HepG2 (cell line): ENCODE measurements at regions not wholly inside any gene's neighbourhood (a gene's known extent, or its start where the extent isn't known, plus 50 kb on each side); places are given as distances from the start of the nearest gene placed in this dataset.

ENCODE experiments used
- CCDC6 ChIP-seq: sonication (generic); formaldehyde crosslinking; IDR thresholded peaks from 2 replicates; pipeline ENCODE4 v1.8.1; 2022; ENCODE audit warnings: mild to moderate bottlenecking, missing genetic modification reagents, moderate library complexity
- EED ChIP-seq: sonication (generic); formaldehyde crosslinking; IDR thresholded peaks from 2 replicates; pipeline ENCODE4 v1.5.0; 2020; ENCODE audit warnings: mild to moderate bottlenecking, missing genetic modification reagents
- ERF ChIP-seq: IDR thresholded peaks from 2 replicates; pipeline ENCODE4 v1.6.1; 2018; ENCODE audit warnings: missing biosample characterization, missing genetic modification reagents
- FOXA3 ChIP-seq: IDR thresholded peaks from 2 replicates; pipeline ENCODE4 v1.6.1; 2016; ENCODE audit warnings: missing genetic modification reagents, missing compliant biosample characterization
- PCBP1 ChIP-seq: fragments of 200-400 bp; formaldehyde crosslinking; IDR thresholded peaks from 2 replicates; pipeline ENCODE4 v1.6.1; 2017; ENCODE audit warnings: mild to moderate bottlenecking, low read depth, low read length, borderline replicate concordance
- YY1 ChIP-seq: IDR thresholded peaks from 2 replicates; pipeline ENCODE4 v1.6.1; 2011; ENCODE audit warnings: low read length, low read depth, moderate library complexity, mild to moderate bottlenecking; ENCODE audit not compliant: insufficient read depth, insufficient replicate concordance
- ZBTB20 ChIP-seq: sonication (generic); formaldehyde crosslinking; IDR thresholded peaks from 2 replicates; pipeline ENCODE4 v1.8.1; 2023; ENCODE audit warnings: missing genetic modification reagents, low read depth, mild to moderate bottlenecking, borderline replicate concordance
- ZBTB42 ChIP-seq: sonication (generic); formaldehyde crosslinking; IDR thresholded peaks from 2 replicates; pipeline ENCODE4 v1.5.0; 2020; ENCODE audit warnings: mild to moderate bottlenecking, missing genetic modification reagents
- ZNF205 ChIP-seq: IDR thresholded peaks from 2 replicates; pipeline ENCODE4 v1.6.1; 2018; ENCODE audit warnings: missing biosample characterization, missing genetic modification reagents
- ZNF451 ChIP-seq: sonication (generic); formaldehyde crosslinking; IDR thresholded peaks from 2 replicates; pipeline ENCODE4 v1.5.0; 2020; ENCODE audit warnings: mild to moderate bottlenecking, missing genetic modification reagents
- ZSCAN25 ChIP-seq: sonication (generic); formaldehyde crosslinking; IDR thresholded peaks from 2 replicates; pipeline ENCODE4 v1.8.0; 2022; ENCODE audit warnings: mild to moderate bottlenecking, missing genetic modification reagents
- TF ChIP-seq, protein P1 (sequence below): sonication (generic); formaldehyde crosslinking; IDR thresholded peaks from 2 replicates; pipeline ENCODE4 v1.4.0; 2020; ENCODE audit warnings: missing genetic modification reagents, low read depth, mild to moderate bottlenecking, borderline replicate concordance
- TF ChIP-seq, protein P2 (sequence below): IDR thresholded peaks from 2 replicates; pipeline ENCODE4 v1.4.0; 2020; ENCODE audit warnings: mild to moderate bottlenecking, missing genetic modification reagents
- TF ChIP-seq, protein P3 (sequence below): sonication (generic); formaldehyde crosslinking; IDR thresholded peaks from 2 replicates; pipeline ENCODE4 v1.5.1; 2020; ENCODE audit warnings: mild to moderate bottlenecking, moderate library complexity, missing genetic modification reagents
- TF ChIP-seq, protein P4 (sequence below): IDR thresholded peaks from 2 replicates; pipeline ENCODE4 v1.6.1; 2016; ENCODE audit warnings: mild to moderate bottlenecking
- TF ChIP-seq, protein P5 (sequence below): sonication (generic); formaldehyde crosslinking; IDR thresholded peaks from 2 replicates; pipeline ENCODE4 v1.9.0; 2022; ENCODE audit warnings: missing genetic modification reagents, mild to moderate bottlenecking, borderline replicate concordance

GRCh38 chr10:86585037-86585929 is 63.7 kb upstream of the WAPL start (continued):
- TF ChIP-seq ZBTB42 (CRISPR knock-in tag) (no peak), EED (CRISPR knock-in tag) (0 out of 2 replicates have a peak, but pooled peaks have one; percentile 21), ZBTB20 (peak; percentile 43; the same call in 1 of the 2 replicates), PCBP1 (no peak), YY1 (no peak), CCDC6 (CRISPR knock-in tag) (0 out of 2 replicates have a peak, but pooled peaks have one; percentile 26), ZSCAN25 (CRISPR knock-in tag) (peak; percentile 33; the same call in 1 of the 2 replicates), FOXA3 (CRISPR knock-in tag) (0 out of 2 replicates have a peak, but pooled peaks have one; percentile 30), ZNF451 (0 out of 2 replicates have a peak, but pooled peaks have one; percentile 38), ERF (CRISPR knock-in tag) (peak; percentile 57), ZNF205 (CRISPR knock-in tag) (0 out of 2 replicates have a peak, but pooled peaks have one; percentile 44)
- TF ChIP-seq, protein P1, sequence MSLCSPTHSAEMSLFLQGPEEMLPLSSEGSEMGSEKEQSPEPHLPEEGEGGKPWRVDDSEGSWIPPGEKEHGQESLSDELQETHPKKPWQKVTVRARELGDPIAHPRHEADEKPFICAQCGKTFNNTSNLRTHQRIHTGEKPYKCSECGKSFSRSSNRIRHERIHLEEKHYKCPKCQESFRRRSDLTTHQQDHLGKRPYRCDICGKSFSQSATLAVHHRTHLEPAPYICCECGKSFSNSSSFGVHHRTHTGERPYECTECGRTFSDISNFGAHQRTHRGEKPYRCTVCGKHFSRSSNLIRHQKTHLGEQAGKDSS = no peak; the same call in 1 of the 2 replicates
- TF ChIP-seq, protein P2, sequence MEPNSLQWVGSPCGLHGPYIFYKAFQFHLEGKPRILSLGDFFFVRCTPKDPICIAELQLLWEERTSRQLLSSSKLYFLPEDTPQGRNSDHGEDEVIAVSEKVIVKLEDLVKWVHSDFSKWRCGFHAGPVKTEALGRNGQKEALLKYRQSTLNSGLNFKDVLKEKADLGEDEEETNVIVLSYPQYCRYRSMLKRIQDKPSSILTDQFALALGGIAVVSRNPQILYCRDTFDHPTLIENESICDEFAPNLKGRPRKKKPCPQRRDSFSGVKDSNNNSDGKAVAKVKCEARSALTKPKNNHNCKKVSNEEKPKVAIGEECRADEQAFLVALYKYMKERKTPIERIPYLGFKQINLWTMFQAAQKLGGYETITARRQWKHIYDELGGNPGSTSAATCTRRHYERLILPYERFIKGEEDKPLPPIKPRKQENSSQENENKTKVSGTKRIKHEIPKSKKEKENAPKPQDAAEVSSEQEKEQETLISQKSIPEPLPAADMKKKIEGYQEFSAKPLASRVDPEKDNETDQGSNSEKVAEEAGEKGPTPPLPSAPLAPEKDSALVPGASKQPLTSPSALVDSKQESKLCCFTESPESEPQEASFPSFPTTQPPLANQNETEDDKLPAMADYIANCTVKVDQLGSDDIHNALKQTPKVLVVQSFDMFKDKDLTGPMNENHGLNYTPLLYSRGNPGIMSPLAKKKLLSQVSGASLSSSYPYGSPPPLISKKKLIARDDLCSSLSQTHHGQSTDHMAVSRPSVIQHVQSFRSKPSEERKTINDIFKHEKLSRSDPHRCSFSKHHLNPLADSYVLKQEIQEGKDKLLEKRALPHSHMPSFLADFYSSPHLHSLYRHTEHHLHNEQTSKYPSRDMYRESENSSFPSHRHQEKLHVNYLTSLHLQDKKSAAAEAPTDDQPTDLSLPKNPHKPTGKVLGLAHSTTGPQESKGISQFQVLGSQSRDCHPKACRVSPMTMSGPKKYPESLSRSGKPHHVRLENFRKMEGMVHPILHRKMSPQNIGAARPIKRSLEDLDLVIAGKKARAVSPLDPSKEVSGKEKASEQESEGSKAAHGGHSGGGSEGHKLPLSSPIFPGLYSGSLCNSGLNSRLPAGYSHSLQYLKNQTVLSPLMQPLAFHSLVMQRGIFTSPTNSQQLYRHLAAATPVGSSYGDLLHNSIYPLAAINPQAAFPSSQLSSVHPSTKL (CRISPR knock-in tag) = peak; percentile 33
- TF ChIP-seq, protein P3, sequence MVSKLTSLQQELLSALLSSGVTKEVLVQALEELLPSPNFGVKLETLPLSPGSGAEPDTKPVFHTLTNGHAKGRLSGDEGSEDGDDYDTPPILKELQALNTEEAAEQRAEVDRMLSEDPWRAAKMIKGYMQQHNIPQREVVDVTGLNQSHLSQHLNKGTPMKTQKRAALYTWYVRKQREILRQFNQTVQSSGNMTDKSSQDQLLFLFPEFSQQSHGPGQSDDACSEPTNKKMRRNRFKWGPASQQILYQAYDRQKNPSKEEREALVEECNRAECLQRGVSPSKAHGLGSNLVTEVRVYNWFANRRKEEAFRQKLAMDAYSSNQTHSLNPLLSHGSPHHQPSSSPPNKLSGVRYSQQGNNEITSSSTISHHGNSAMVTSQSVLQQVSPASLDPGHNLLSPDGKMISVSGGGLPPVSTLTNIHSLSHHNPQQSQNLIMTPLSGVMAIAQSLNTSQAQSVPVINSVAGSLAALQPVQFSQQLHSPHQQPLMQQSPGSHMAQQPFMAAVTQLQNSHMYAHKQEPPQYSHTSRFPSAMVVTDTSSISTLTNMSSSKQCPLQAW (CRISPR knock-in tag) = peak; percentile 38; the same call in 1 of the 2 replicates
- TF ChIP-seq, protein P4, sequence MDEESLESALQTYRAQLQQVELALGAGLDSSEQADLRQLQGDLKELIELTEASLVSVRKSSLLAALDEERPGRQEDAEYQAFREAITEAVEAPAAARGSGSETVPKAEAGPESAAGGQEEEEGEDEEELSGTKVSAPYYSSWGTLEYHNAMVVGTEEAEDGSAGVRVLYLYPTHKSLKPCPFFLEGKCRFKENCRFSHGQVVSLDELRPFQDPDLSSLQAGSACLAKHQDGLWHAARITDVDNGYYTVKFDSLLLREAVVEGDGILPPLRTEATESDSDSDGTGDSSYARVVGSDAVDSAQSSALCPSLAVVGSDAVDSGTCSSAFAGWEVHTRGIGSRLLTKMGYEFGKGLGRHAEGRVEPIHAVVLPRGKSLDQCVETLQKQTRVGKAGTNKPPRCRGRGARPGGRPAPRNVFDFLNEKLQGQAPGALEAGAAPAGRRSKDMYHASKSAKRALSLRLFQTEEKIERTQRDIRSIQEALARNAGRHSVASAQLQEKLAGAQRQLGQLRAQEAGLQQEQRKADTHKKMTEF (CRISPR knock-in tag) = peak; percentile 50; the same call in 1 of the 2 replicates
- TF ChIP-seq, protein P5, sequence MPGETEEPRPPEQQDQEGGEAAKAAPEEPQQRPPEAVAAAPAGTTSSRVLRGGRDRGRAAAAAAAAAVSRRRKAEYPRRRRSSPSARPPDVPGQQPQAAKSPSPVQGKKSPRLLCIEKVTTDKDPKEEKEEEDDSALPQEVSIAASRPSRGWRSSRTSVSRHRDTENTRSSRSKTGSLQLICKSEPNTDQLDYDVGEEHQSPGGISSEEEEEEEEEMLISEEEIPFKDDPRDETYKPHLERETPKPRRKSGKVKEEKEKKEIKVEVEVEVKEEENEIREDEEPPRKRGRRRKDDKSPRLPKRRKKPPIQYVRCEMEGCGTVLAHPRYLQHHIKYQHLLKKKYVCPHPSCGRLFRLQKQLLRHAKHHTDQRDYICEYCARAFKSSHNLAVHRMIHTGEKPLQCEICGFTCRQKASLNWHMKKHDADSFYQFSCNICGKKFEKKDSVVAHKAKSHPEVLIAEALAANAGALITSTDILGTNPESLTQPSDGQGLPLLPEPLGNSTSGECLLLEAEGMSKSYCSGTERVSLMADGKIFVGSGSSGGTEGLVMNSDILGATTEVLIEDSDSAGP (CRISPR knock-in tag) = peak; percentile 60
